GM08714 (cell line): ENCODE measurements at regions not wholly inside any gene's neighbourhood (a gene's known extent, or its start where the extent isn't known, plus 50 kb on each side); places are given as distances from the start of the nearest gene placed in this dataset.

Experiments
- H3K4me3 ChIP-seq: fragments of 200-500 bp; sonication (Bioruptor generic); 2 replicates; pipeline ENCODE4 v1.5.1; 2014; ENCODE audit warnings: mild to moderate bottlenecking, low read length, inconsistent platforms
- ZNF274 ChIP-seq: IDR thresholded peaks from 2 replicates; pipeline ENCODE4 v1.6.1; 2012; ENCODE audit warnings: mild to moderate bottlenecking, low read depth, low read length

DNA sequence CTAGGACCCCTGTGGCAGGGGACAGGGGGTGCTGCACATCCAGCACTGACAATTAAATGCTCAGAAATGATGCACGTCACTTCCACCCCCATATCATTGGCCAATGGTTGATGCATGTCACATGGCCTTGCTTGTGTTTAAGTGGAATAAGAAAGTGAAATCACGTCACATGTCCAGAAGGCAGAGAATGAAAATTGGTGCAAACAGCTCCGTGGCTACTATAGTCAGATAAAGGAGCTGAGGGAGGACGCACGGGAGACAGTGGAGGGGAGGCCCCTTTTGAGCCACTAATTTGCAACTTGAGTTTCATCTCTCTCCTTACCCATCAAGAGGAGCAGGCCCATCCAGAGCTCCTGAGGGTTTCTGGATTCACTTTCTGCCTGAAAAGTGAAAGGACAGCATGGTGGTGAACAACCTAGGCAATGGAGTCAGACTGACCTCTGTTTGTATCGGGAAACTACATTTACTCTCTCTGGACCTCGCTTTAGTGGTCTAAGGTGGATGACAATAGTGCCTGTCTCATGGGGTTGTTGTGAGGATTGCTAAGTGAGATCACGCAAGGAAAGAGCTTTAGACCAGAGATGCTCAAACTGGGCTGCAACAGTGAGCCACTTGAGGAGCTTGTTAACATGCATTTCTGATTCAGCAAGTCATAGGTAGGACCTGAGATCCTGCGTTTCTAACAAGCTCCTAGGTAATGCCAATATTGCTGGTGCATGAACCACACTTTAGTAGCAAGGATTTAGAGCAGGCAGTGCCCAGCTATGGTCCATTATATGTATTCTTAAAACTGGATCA is 133.9 kb upstream of the ADRA1B start:
- H3K4me3 ChIP-seq: no peak overlapping the region
- TF ChIP-seq ZNF274: no peak

DNA sequence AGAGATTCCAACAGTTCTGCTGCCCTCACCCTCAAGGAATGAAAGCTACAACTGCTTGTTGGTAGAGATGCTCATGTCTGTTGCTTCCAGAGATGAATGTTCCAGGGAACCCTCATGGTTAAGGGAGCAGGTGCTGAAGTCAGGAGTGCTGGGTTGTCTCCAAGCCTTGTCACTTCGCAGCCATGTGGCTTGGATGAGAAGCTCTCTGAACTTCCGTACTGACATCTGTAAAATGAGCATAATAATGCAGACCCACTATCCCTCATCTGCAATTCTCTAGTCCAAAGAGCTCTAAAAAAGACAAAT is 133.3 kb upstream of the ADRA1B start:
- TF ChIP-seq ZNF274: no peak
- H3K4me3 ChIP-seq: no peak overlapping the region

DNA sequence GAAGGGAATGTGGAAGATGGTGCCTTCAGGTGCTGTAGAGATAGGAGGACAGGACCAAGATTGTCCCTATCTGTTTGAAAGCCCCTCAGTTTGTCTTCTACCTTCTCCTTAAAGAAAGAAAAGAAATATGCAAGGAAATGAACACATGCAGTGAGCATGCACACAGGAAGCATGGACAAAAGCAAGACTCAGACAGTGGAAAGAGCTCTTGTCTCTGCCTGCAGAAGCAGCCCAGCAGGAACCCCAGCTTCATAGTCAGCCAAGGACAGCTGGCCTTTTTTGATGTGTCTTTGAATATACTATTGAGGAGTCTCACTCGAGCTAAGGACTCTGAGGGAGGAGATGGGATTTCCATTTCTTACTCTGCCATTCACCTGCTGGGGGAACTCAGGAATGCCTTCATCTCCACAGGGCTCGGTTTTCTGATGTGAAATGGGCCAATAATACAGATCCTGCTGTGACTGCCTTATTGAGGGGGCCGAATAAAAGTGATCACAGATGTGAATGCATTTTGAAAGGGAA is 132.5 kb upstream of the ADRA1B start:
- TF ChIP-seq ZNF274: no peak
- H3K4me3 ChIP-seq: no peak overlapping the region

- no peak overlapping the region for H3K4me3 ChIP-seq
- TF ChIP-seq ZNF274: no peak
These were observed 131.3 kb upstream of the ADRA1B start for GRCh38 chr5:159784993-159785392.

- no peak for TF ChIP-seq ZNF274
- no peak overlapping the region for H3K4me3 ChIP-seq
These were observed 130.6 kb upstream of the ADRA1B start for GRCh38 chr5:159785656-159786055.

GRCh38 chr5:159786201-159786600 is 130.1 kb upstream of the ADRA1B start:
- no peak overlapping the region for H3K4me3 ChIP-seq

DNA sequence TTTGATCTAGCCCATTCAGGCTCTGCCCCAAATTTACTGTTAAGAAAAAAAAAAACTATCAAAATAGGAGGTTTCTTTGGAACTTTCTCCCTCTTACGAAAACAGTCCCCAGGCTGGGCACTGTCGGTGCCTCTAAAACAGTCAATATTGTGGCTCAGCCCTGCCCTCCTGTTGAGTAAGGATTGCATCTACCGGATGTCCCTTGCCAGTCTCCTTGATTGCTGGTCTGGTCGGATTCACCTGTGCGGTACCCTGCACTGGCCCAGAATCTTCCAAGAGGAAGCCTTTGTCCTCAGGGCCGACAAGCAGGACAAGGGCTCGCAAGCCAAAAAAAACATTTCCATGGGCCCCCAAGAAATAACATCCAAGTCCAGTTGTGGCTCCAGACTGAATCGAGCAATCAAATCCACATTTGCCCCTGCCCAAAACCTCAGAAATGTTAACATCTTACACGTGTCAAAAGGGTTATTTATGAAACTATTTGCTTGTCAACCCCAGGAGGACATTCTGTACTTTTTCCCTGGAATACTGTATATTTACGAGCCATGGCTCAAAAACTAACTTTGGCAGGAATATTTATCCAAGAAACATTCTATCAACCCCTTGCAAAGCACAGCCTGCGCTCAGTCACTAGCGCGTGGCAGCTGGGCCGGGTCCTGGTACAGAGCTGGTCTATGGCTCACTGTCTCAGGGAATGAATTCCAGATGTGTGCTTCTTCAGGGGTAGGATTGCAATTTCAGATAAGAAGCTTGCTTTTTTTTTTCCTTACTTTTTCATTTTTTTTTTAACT is 129.2 kb upstream of the ADRA1B start:
- H3K4me3 ChIP-seq: no peak overlapping the region
- no peak for TF ChIP-seq ZNF274

More at GRCh38 chr5:159786201-159786600, 130.1 kb upstream of the ADRA1B start:
- no peak for TF ChIP-seq ZNF274

GRCh38 chr5:159787837-159788236 is 128.4 kb upstream of the ADRA1B start:
- H3K4me3 ChIP-seq: no peak overlapping the region
- TF ChIP-seq ZNF274: no peak

- H3K4me3 ChIP-seq: no peak overlapping the region
- TF ChIP-seq ZNF274: no peak
These were observed 127.4 kb upstream of the ADRA1B start for GRCh38 chr5:159788835-159789331.

- no peak overlapping the region for H3K4me3 ChIP-seq
- TF ChIP-seq ZNF274: no peak
These were observed 124.1 kb upstream of the ADRA1B start for GRCh38 chr5:159792180-159792579.

DNA sequence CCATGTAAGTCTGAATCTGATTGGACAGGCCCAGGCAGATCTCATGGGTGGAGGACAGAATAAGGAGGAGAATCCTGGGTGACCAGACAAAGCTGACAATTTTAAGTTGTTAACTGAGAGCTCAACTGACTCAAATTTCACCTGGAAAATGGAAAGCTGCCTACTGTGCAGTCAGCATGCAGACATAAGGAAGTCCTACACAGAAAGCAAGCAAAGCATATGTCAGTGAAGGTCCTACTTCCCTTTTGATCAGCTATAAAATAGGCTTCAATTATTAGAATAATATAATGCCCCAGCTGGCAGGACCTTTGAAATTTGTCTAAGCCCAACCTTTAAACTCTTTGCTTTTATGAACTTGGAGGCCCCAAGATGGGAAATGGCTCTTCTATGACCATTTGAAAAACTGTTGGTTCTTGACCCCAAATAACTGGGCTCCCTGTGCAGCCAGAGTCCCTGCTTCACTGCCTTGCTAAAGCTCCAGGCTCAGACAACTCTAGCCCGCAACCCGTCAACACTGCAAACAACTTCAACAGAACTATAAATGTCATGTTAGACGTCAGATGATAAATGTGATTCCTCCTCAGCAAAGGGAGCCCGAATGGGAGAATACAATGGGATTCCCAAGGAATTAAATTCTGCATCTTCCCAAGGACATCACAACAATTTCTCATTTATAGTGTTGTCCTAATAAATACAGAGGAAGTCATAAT is 118.9 kb upstream of the ADRA1B start:
- TF ChIP-seq ZNF274: no peak
- H3K4me3 ChIP-seq: no peak overlapping the region

DNA sequence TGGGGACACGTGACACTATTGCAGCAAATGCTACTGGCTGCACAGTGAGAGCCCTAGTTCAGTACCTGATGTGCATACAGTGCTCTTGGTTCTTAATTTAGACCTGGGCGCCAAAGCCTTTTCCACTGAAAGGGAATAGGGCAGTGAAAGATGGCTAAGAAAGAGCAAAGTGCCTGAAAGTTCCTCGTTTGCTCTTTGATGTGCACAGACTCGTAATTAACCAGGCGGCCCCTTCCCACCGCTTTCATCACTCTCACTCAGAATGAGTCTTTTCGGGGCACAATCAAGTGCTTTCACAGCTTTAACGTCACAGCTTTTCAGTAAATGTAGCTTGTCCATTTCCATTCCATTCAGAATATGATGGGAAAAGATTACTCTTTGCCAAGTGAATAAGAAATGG is 116.6 kb upstream of the ADRA1B start:
- TF ChIP-seq ZNF274: no peak

DNA sequence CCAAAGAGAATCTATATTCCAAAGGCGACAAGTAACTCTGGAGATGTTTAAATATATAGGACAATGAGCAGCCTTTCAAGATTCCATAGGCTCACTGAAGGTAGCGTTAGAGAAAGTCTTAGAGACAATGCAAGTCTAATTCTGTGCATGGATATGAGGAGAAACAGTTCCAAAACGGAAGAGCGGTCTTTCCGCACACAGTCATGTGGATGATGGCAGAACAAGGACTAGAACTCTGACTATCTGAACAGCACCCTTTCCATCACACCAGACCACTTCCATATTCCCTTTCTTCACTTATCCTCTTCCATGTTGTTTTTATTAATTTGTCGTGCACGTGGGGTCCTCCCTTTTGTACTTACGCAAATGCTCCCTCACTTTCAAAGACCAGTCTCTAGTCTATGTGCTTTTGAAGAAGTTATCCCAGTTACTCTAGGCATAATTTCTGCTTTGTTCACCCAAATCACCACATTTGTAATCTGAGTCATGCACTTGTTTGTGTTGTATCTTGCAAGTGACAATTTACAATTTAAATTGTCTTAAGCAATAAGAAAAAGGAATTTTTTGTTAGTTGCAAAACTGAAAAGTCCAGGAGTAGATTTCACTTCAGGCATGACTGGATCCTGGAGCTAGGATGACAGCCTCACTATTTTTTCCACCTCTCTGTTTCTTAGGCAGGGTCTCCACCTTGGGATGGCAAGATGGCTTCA is 116.0 kb upstream of the ADRA1B start:
- no peak overlapping the region for H3K4me3 ChIP-seq

More for the DNA sequence above, 116.6 kb upstream of the ADRA1B start:
- H3K4me3 ChIP-seq: no peak overlapping the region

GRCh38 chr5:159801303-159801702 is 115.0 kb upstream of the ADRA1B start:
- no peak overlapping the region for H3K4me3 ChIP-seq
- TF ChIP-seq ZNF274: no peak

More for the DNA sequence above, 116.0 kb upstream of the ADRA1B start:
- TF ChIP-seq ZNF274: no peak
